Muscle layer of colon (tissue), 2 donors: ENCODE measurements at regions not wholly inside any gene's neighbourhood (a gene's known extent, or its start where the extent isn't known, plus 50 kb on each side); places are given as distances from the start of the nearest gene placed in this dataset.

ENCODE experiments used
- H3K27ac ChIP-seq: one replicate; pipeline ENCODE4 v1.7.0; 2013; ENCODE audit warnings: low read depth, mild to moderate bottlenecking, low read length, moderate library complexity
- H3K27me3 ChIP-seq, 2 donors: one replicate each; pipeline ENCODE4 v1.7.0; 2013; ENCODE audit warnings: low read length in 2 of 2, mild to moderate bottlenecking in 2 of 2; ENCODE audit not compliant: insufficient read depth in 2 of 2, control insufficient read depth in 1 of 2
- H3K36me3 ChIP-seq: one replicate; pipeline ENCODE4 v1.7.0; 2013; ENCODE audit warnings: mild to moderate bottlenecking, low read length; ENCODE audit not compliant: insufficient read depth
- H3K4me1 ChIP-seq: one replicate; pipeline ENCODE4 v1.7.0; 2013; ENCODE audit warnings: mild to moderate bottlenecking, low read length; ENCODE audit not compliant: insufficient read depth
- H3K4me3 ChIP-seq, 2 donors: one replicate each; pipeline ENCODE4 v1.7.0; 2013; ENCODE audit warnings: low read length in 2 of 2, low read depth in 1 of 2, mild to moderate bottlenecking in 1 of 2, moderate library complexity in 1 of 2
- H3K9ac ChIP-seq: one replicate; pipeline ENCODE4 v1.7.0; 2013; ENCODE audit warnings: low read length
- H3K9me3 ChIP-seq: one replicate; pipeline ENCODE4 v1.7.0; 2013; ENCODE audit warnings: mild to moderate bottlenecking, low read length
- donor health status: abdominal sarcoma.
- donor health status: Adenocarcinoma of cecum.

DNA sequence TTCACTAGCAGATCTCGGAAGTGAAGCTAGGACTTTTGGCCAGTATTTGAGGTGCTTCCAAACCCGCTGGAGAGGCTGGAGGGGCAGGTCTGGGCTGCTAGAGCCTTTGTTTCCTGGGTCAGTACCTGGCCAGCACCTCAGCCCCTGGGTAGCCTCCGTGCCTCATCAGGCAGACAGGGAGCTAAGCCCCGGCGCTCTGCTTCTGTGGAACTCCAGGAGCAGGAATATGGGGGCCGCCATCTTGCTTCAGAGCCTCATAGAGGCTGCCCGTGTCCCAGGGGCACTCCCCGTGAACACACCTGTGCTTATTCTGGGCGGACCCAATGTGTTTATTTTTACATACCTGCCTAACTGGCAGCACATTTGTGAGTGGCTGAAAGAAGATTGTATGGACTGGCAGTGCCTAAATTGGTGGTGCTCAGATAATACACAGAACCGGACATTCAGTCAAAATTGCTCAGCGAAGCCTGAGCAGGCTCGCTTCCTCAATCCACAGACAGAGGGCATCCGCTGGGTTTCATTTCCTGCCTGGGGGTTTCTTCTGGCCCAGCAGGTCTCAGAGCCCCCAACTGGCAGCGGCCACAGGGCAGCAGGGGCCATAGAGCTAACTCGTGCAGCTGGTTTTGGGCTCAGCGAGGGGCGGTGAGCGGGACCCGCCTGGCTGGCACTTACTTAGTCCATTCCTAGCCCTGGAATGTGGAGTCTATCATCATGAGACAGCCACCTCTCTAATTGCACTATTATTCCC is 176.8 kb upstream of the ALKAL2 start:
- Histone ChIP-seq H3K4me1 (no peaks in the 10 kb centered on the region), H3K36me3 (no peaks in the 10 kb centered on the region), H3K27ac (no peak overlapping the region), H3K4me3 (no peak overlapping the region), H3K27me3 (peaks cover 4 to 20% of the 10 kb centered on the region in 2 donors), H3K9ac (no peak overlapping the region), H3K9me3 (no peaks in the 10 kb centered on the region)

- Histone ChIP-seq H3K27me3 (no peaks in the 10 kb centered on the region), H3K36me3 (no peaks in the 10 kb centered on the region), H3K4me1 (no peaks in the 10 kb centered on the region), H3K27ac (no peak overlapping the region), H3K9ac (no peak overlapping the region), H3K4me3 (no peak overlapping the region), H3K9me3 (no peaks in the 10 kb centered on the region)
Observed at GRCh38 chr2:460861-461260, 173.0 kb upstream of the ALKAL2 start.

DNA sequence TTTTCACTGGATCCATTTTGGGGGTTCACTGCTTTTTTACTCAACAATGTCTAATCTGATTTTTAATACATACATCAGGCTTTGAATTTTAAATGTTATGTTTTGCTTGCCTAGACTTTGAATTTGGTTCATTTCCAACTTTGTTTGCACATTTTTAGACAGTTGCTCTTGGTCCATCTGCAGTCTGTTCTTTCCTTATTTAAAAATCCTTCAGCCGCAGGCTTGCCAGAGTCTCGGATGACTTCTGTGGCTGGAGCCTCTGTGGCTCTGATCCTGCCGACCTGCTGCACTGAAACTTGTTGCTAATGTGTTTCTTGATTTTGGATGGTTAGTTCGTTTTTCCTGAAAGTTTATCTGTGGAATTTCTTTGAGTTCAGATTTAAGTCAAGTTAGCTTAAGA is 172.0 kb upstream of the ALKAL2 start:
- Histone ChIP-seq H3K27ac (no peak overlapping the region), H3K36me3 (no peaks in the 10 kb centered on the region), H3K4me1 (no peaks in the 10 kb centered on the region), H3K4me3 (no peak overlapping the region), H3K9me3 (no peaks in the 10 kb centered on the region), H3K27me3 (no peaks in the 10 kb centered on the region), H3K9ac (no peak overlapping the region)

DNA sequence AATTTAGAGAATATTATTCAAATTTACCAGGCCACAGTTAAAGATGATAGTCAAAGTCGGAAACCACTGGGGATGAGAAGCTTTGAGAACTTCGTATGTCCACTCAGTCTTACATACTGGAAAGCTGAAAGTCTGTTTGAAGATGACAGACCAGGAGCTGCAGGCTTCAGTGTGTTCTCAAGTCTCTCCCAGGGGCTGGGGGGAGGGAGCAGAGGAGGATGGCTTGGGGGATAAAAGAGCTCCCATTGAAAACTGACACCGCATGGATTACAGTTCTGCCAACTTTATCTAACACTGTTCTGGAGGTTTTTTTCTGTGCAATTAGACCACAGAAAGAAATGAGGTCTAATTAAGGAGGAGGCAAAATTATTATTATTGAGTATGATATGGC is 170.5 kb upstream of the ALKAL2 start:
- Histone ChIP-seq H3K36me3 (no peaks in the 10 kb centered on the region), H3K9ac (no peak overlapping the region), H3K4me1 (no peaks in the 10 kb centered on the region), H3K27me3 (no peaks in the 10 kb centered on the region), H3K4me3 (no peak overlapping the region), H3K9me3 (no peaks in the 10 kb centered on the region), H3K27ac (no peak overlapping the region)

- no peak overlapping the region for H3K4me3 ChIP-seq
- no peaks in the 10 kb centered on the region for H3K9me3 ChIP-seq
- H3K27me3 ChIP-seq, result no peaks in the 10 kb centered on the region
- H3K9ac ChIP-seq, result no peak overlapping the region
- H3K27ac ChIP-seq, result no peak overlapping the region
- no peaks in the 10 kb centered on the region for H3K4me1 ChIP-seq
- H3K36me3 ChIP-seq, result no peaks in the 10 kb centered on the region
Observed at GRCh38 chr2:457792-458424, 170.0 kb upstream of the ALKAL2 start.

- H3K4me3 ChIP-seq, result no peak overlapping the region
- H3K4me1 ChIP-seq, result no peaks in the 10 kb centered on the region
- no peak overlapping the region for H3K9ac ChIP-seq
- no peaks in the 10 kb centered on the region for H3K36me3 ChIP-seq
- no peaks in the 10 kb centered on the region for H3K9me3 ChIP-seq
- H3K27ac ChIP-seq, result no peak overlapping the region
- H3K27me3 ChIP-seq, result no peaks in the 10 kb centered on the region
Observed at GRCh38 chr2:457262-457661, 169.4 kb upstream of the ALKAL2 start.

GRCh38 chr2:455913-456312 is 168.0 kb upstream of the ALKAL2 start:
- Histone ChIP-seq H3K4me3 (no peak overlapping the region), H3K27ac (no peak overlapping the region), H3K36me3 (no peaks in the 10 kb centered on the region), H3K27me3 (no peaks in the 10 kb centered on the region), H3K4me1 (no peaks in the 10 kb centered on the region), H3K9me3 (no peaks in the 10 kb centered on the region), H3K9ac (no peak overlapping the region)

- no peaks in the 10 kb centered on the region for H3K4me1 ChIP-seq
- no peaks in the 10 kb centered on the region for H3K27me3 ChIP-seq
- no peaks in the 10 kb centered on the region for H3K9me3 ChIP-seq
- no peak overlapping the region for H3K9ac ChIP-seq
- no peaks in the 10 kb centered on the region for H3K36me3 ChIP-seq
- H3K4me3 ChIP-seq, result no peak overlapping the region
- no peak overlapping the region for H3K27ac ChIP-seq
Observed at GRCh38 chr2:455015-455705, 167.3 kb upstream of the ALKAL2 start.

DNA sequence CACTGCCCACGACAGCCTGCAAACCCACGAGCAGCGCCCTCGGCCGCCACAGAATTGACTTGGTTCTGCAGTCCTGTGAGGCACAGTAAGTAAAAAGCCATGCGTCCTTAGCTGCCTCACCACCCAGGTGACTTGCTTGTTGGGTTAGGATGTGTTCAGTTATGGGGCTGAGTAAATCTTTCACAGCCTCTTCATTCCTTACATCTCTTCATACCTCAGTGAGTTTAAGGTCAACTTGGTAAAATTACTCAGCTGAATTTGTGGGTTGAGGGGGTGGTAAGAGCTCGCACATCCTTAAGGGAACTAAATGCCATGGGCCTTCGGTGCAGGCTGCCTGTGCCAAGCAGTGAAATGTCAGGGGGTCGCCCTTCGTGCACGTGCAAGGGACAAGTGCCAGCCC is 165.2 kb upstream of the ALKAL2 start:
- Histone ChIP-seq H3K36me3 (no peaks in the 10 kb centered on the region), H3K27ac (no peak overlapping the region), H3K4me1 (no peaks in the 10 kb centered on the region), H3K9ac (no peak overlapping the region), H3K27me3 (no peaks in the 10 kb centered on the region), H3K4me3 (no peak overlapping the region), H3K9me3 (no peaks in the 10 kb centered on the region)

GRCh38 chr2:451495-451894 is 163.6 kb upstream of the ALKAL2 start:
- Histone ChIP-seq H3K9ac (no peak overlapping the region), H3K4me3 (no peak overlapping the region), H3K4me1 (no peaks in the 10 kb centered on the region), H3K27me3 (no peaks in the 10 kb centered on the region), H3K9me3 (no peaks in the 10 kb centered on the region), H3K36me3 (no peaks in the 10 kb centered on the region), H3K27ac (no peak overlapping the region)

GRCh38 chr2:449246-450067 is 161.6 kb upstream of the ALKAL2 start:
- no peaks in the 10 kb centered on the region for H3K9me3 ChIP-seq
- no peaks in the 10 kb centered on the region for H3K4me1 ChIP-seq
- no peak overlapping the region for H3K27ac ChIP-seq
- H3K9ac ChIP-seq, result no peak overlapping the region
- no peaks in the 10 kb centered on the region for H3K27me3 ChIP-seq
- no peaks in the 10 kb centered on the region for H3K36me3 ChIP-seq
- H3K4me3 ChIP-seq, result no peak overlapping the region
